Mesendoderm (in vitro differentiated cells): ENCODE measurements at regions not wholly inside any gene's neighbourhood (a gene's known extent, or its start where the extent isn't known, plus 50 kb on each side); places are given as distances from the start of the nearest gene placed in this dataset.

ENCODE experiments used
- DNase-seq: peaks from one replicate; pipeline ENCODE4 v3.0.0; 2013
- H2AK5ac ChIP-seq: 2 replicates; pipeline ENCODE4 v1.6.1; 2013; ENCODE audit warnings: low read length, inconsistent platforms
- H2BK120ac ChIP-seq: 2 replicates; pipeline ENCODE4 v1.6.1; 2013; ENCODE audit warnings: low read depth, mild to moderate bottlenecking, low read length, moderate library complexity, mixed read lengths
- H2BK15ac ChIP-seq: replicated peaks from 2 replicates; pipeline ENCODE4 v1.6.1; 2013; ENCODE audit warnings: low read depth, mild to moderate bottlenecking, moderate library complexity
- H2BK5ac ChIP-seq: 2 replicates; pipeline ENCODE4 v1.6.1; 2013; ENCODE audit warnings: low read length, inconsistent platforms
- H3K18ac ChIP-seq: 2 replicates; pipeline ENCODE4 v1.6.1; 2013; ENCODE audit warnings: mild to moderate bottlenecking, low read length, mixed read lengths
- H3K23ac ChIP-seq: one replicate; pipeline ENCODE4 v1.6.1; 2013; ENCODE audit warnings: low read length
- H3K27ac ChIP-seq: 2 replicates; pipeline ENCODE4 v1.5.1; 2013; ENCODE audit warnings: low read depth, mild to moderate bottlenecking, inconsistent platforms, low read length, moderate library complexity
- H3K27me3 ChIP-seq: 2 replicates; pipeline ENCODE4 v1.6.1; 2013; ENCODE audit warnings: low read length, control low read depth, mild to moderate bottlenecking, inconsistent platforms; ENCODE audit not compliant: insufficient read depth, poor library complexity
- H3K36me3 ChIP-seq: 2 replicates; pipeline ENCODE4 v1.6.1; 2013; ENCODE audit warnings: low read length, inconsistent platforms; ENCODE audit not compliant: control insufficient read depth, insufficient read depth
- H3K4ac ChIP-seq: one replicate; pipeline ENCODE4 v1.6.1; 2013; ENCODE audit warnings: low read depth, mild to moderate bottlenecking, low read length, moderate library complexity
- H3K4me1 ChIP-seq: 2 replicates; pipeline ENCODE4 v1.6.1; 2013; ENCODE audit warnings: low read depth, low read length, inconsistent platforms; ENCODE audit not compliant: control insufficient read depth
- H3K4me2 ChIP-seq: 2 replicates; pipeline ENCODE4 v1.6.1; 2013; ENCODE audit warnings: low read length
- H3K4me3 ChIP-seq: 2 replicates; pipeline ENCODE4 v1.5.1; 2013; ENCODE audit warnings: mild to moderate bottlenecking, low read length
- H3K56ac ChIP-seq: one replicate; pipeline ENCODE4 v1.6.1; 2013; ENCODE audit warnings: low read length
- H3K79me1 ChIP-seq: 2 replicates; pipeline ENCODE4 v1.6.1; 2013; ENCODE audit warnings: low read length, inconsistent platforms
- H3K79me2 ChIP-seq: 2 replicates; pipeline ENCODE4 v1.6.1; 2013; ENCODE audit warnings: mild to moderate bottlenecking, low read length; ENCODE audit not compliant: control insufficient read depth, insufficient read depth
- H3K9ac ChIP-seq: 2 replicates; pipeline ENCODE4 v1.6.1; 2013; ENCODE audit warnings: low read length, inconsistent platforms
- H4K5ac ChIP-seq: one replicate; pipeline ENCODE4 v1.6.1; 2013; ENCODE audit warnings: low read length
- H4K8ac ChIP-seq: one replicate; pipeline ENCODE4 v1.6.1; 2013; ENCODE audit warnings: low read depth, mild to moderate bottlenecking, control low read depth, low read length, moderate library complexity
- WGBS: extraction: QIAGEN DNeasy Blood & Tissue Kit; methylation state at CpG from one replicate; pipeline ENCODE4 v1.1.7; 2013; ENCODE audit warnings: low lambda C conversion rate, missing lambda C conversion rate; ENCODE audit not compliant: insufficient coverage; ENCODE audit errors: extremely low coverage; 5-methylcytosine and 5-hydroxymethylcytosine counted together

GRCh38 chr14:106277503-106277902 lies 751.1 kb downstream of the TMEM121 start:
- H4K8ac ChIP-seq, result no peak overlapping the region
- H3K4me2 ChIP-seq, result no peak overlapping the region
- no peak for DNase-seq
- no peak overlapping the region for H4K5ac ChIP-seq
- H2BK5ac ChIP-seq, result no peak overlapping the region
- H3K27ac ChIP-seq, result no peak overlapping the region
- H2AK5ac ChIP-seq, result no peak overlapping the region
- no peaks in the 10 kb centered on the region for H3K79me2 ChIP-seq
- H3K18ac ChIP-seq, result no peak overlapping the region
- H3K79me1 ChIP-seq, result no peaks in the 10 kb centered on the region
- H3K23ac ChIP-seq, result no peak overlapping the region
- no peak overlapping the region for H3K4ac ChIP-seq
- no peaks in the 10 kb centered on the region for H3K4me1 ChIP-seq
- no CpG with 5 or more reads among the region's 3 CpGs for WGBS
- no peak overlapping the region for H3K56ac ChIP-seq
- H2BK120ac ChIP-seq, result no peak overlapping the region
- no peaks in the 10 kb centered on the region for H3K36me3 ChIP-seq
- H3K27me3 ChIP-seq, result no peaks in the 10 kb centered on the region
- no peak overlapping the region for H3K4me3 ChIP-seq
- no peak overlapping the region for H2BK15ac ChIP-seq
- no peak overlapping the region for H3K9ac ChIP-seq

GRCh38 chr14:106280876-106281275 lies 754.5 kb downstream of the TMEM121 start:
- no peak overlapping the region for H4K8ac ChIP-seq
- H2AK5ac ChIP-seq, result no peak overlapping the region

GRCh38 chr14:106286697-106287290 lies 760.4 kb downstream of the TMEM121 start:
- no peak overlapping the region for H3K23ac ChIP-seq
- H2AK5ac ChIP-seq, result no peak overlapping the region
- no CpG with 5 or more reads among the region's 41 CpGs for WGBS
- no peak overlapping the region for H3K4me3 ChIP-seq
- no peak overlapping the region for H2BK15ac ChIP-seq
- H3K79me1 ChIP-seq, result no peaks in the 10 kb centered on the region
- H3K4me2 ChIP-seq, result no peak overlapping the region
- DNase-seq, result no peak
- H4K8ac ChIP-seq, result no peak overlapping the region
- H3K56ac ChIP-seq, result no peak overlapping the region
- no peak overlapping the region for H3K9ac ChIP-seq
- no peaks in the 10 kb centered on the region for H3K79me2 ChIP-seq
- no peak overlapping the region for H4K5ac ChIP-seq
- no peak overlapping the region for H3K27ac ChIP-seq
- H2BK5ac ChIP-seq, result no peak overlapping the region
- no peak overlapping the region for H3K18ac ChIP-seq
- H2BK120ac ChIP-seq, result no peak overlapping the region
- no peaks in the 10 kb centered on the region for H3K36me3 ChIP-seq
- no peak overlapping the region for H3K4ac ChIP-seq
- H3K27me3 ChIP-seq, result no peaks in the 10 kb centered on the region
- H3K4me1 ChIP-seq, result no peaks in the 10 kb centered on the region

More at GRCh38 chr14:106280876-106281275, 754.5 kb downstream of the TMEM121 start:
- no peak overlapping the region for H3K18ac ChIP-seq
- no peaks in the 10 kb centered on the region for H3K27me3 ChIP-seq
- H3K4me3 ChIP-seq, result no peak overlapping the region
- H3K4ac ChIP-seq, result no peak overlapping the region
- H2BK120ac ChIP-seq, result no peak overlapping the region
- H3K27ac ChIP-seq, result no peak overlapping the region
- no peak overlapping the region for H2BK15ac ChIP-seq
- H3K56ac ChIP-seq, result no peak overlapping the region
- no peak overlapping the region for H2BK5ac ChIP-seq
- H3K79me1 ChIP-seq, result no peaks in the 10 kb centered on the region
- H4K5ac ChIP-seq, result no peak overlapping the region
- no peak for DNase-seq
- no peaks in the 10 kb centered on the region for H3K4me1 ChIP-seq
- H3K36me3 ChIP-seq, result no peaks in the 10 kb centered on the region
- no peaks in the 10 kb centered on the region for H3K79me2 ChIP-seq
- no peak overlapping the region for H3K9ac ChIP-seq
- H3K4me2 ChIP-seq, result no peak overlapping the region
- H3K23ac ChIP-seq, result no peak overlapping the region

GRCh38 chr14:106287506-106287905 lies 761.1 kb downstream of the TMEM121 start:
- Histone ChIP-seq H3K4me1 (no peaks in the 10 kb centered on the region), H4K5ac (no peak overlapping the region), H3K79me2 (no peaks in the 10 kb centered on the region), H3K27me3 (no peaks in the 10 kb centered on the region), H3K27ac (no peak overlapping the region), H3K36me3 (no peaks in the 10 kb centered on the region), H3K79me1 (no peaks in the 10 kb centered on the region), H2AK5ac (no peak overlapping the region), H3K4me2 (no peak overlapping the region), H3K23ac (no peak overlapping the region), H4K8ac (no peak overlapping the region), H3K4ac (no peak overlapping the region), H3K4me3 (no peak overlapping the region), H3K18ac (no peak overlapping the region), H3K56ac (no peak overlapping the region), H2BK15ac (no peak overlapping the region), H2BK120ac (no peak overlapping the region), H2BK5ac (no peak overlapping the region), H3K9ac (no peak overlapping the region)
- no peak for DNase-seq
- no CpG with 5 or more reads among the region's 29 CpGs for WGBS

- no peak overlapping the region for H2BK5ac ChIP-seq
- H3K27me3 ChIP-seq, result no peaks in the 10 kb centered on the region
- no peak overlapping the region for H3K23ac ChIP-seq
- H2BK120ac ChIP-seq, result no peak overlapping the region
- no peaks in the 10 kb centered on the region for H3K4me1 ChIP-seq
- H3K4me3 ChIP-seq, result no peak overlapping the region
- H3K79me1 ChIP-seq, result no peaks in the 10 kb centered on the region
- H4K5ac ChIP-seq, result no peak overlapping the region
- H4K8ac ChIP-seq, result no peak overlapping the region
- no peak for DNase-seq
- no peak overlapping the region for H2AK5ac ChIP-seq
- WGBS, result no CpG with 5 or more reads among the region's 2 CpGs
- no peak overlapping the region for H3K27ac ChIP-seq
- no peaks in the 10 kb centered on the region for H3K79me2 ChIP-seq
- no peaks in the 10 kb centered on the region for H3K36me3 ChIP-seq
- no peak overlapping the region for H3K9ac ChIP-seq
- H2BK15ac ChIP-seq, result no peak overlapping the region
- no peak overlapping the region for H3K4me2 ChIP-seq
- H3K18ac ChIP-seq, result no peak overlapping the region
- H3K4ac ChIP-seq, result no peak overlapping the region
- no peak overlapping the region for H3K56ac ChIP-seq
Observed at GRCh38 chr14:106291626-106292025, 765.2 kb downstream of the TMEM121 start.

- no peak overlapping the region for H3K18ac ChIP-seq
- H2AK5ac ChIP-seq, result no peak overlapping the region
- no peak overlapping the region for H2BK5ac ChIP-seq
- no peak overlapping the region for H3K56ac ChIP-seq
- H3K4ac ChIP-seq, result no peak overlapping the region
- H4K5ac ChIP-seq, result no peak overlapping the region
- H3K4me1 ChIP-seq, result no peaks in the 10 kb centered on the region
- no peak overlapping the region for H3K9ac ChIP-seq
- no peaks in the 10 kb centered on the region for H3K27me3 ChIP-seq
- H3K4me2 ChIP-seq, result no peak overlapping the region
- H3K27ac ChIP-seq, result no peak overlapping the region
- no CpG with 5 or more reads among the region's 1 CpG for WGBS
- no peak overlapping the region for H2BK15ac ChIP-seq
- no peak for DNase-seq
- no peaks in the 10 kb centered on the region for H3K79me2 ChIP-seq
- H3K79me1 ChIP-seq, result no peaks in the 10 kb centered on the region
- no peak overlapping the region for H4K8ac ChIP-seq
- H3K23ac ChIP-seq, result no peak overlapping the region
- H3K4me3 ChIP-seq, result no peak overlapping the region
- H2BK120ac ChIP-seq, result no peak overlapping the region
- H3K36me3 ChIP-seq, result no peaks in the 10 kb centered on the region
Observed at GRCh38 chr14:106294324-106294723, 767.9 kb downstream of the TMEM121 start.
